OCI-LY1 (cell line): ENCODE measurements at regions not wholly inside any gene's neighbourhood (a gene's known extent, or its start where the extent isn't known, plus 50 kb on each side); places are given as distances from the start of the nearest gene placed in this dataset.

Source experiments
- EZH2 ChIP-seq: fragments of 200-600 bp; sonication (generic), shearing (Covaris generic); IDR thresholded peaks from 2 replicates; pipeline ENCODE4 v1.8.0; 2017; ENCODE audit warnings: borderline replicate concordance, mixed run types, mild to moderate bottlenecking, antibody characterized with exemption, low read length, moderate library complexity, mixed read lengths
- TF ChIP-seq, protein P1 (sequence below): fragments of 200-600 bp; sonication (generic), shearing (Covaris generic); IDR thresholded peaks from 2 replicates; pipeline ENCODE4 v1.5.1; 2017; ENCODE audit warnings: mild to moderate bottlenecking, antibody characterized with exemption, low read length, moderate library complexity, mixed read lengths

- TF ChIP-seq, protein P1, sequence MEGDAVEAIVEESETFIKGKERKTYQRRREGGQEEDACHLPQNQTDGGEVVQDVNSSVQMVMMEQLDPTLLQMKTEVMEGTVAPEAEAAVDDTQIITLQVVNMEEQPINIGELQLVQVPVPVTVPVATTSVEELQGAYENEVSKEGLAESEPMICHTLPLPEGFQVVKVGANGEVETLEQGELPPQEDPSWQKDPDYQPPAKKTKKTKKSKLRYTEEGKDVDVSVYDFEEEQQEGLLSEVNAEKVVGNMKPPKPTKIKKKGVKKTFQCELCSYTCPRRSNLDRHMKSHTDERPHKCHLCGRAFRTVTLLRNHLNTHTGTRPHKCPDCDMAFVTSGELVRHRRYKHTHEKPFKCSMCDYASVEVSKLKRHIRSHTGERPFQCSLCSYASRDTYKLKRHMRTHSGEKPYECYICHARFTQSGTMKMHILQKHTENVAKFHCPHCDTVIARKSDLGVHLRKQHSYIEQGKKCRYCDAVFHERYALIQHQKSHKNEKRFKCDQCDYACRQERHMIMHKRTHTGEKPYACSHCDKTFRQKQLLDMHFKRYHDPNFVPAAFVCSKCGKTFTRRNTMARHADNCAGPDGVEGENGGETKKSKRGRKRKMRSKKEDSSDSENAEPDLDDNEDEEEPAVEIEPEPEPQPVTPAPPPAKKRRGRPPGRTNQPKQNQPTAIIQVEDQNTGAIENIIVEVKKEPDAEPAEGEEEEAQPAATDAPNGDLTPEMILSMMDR = no peak
- TF ChIP-seq EZH2 = no peak
Measured at GRCh38 chr3:34056181-34056910, 257.9 kb downstream of the PDCD6IP start.
